Natural killer cell (primary cell): ENCODE measurements at regions not wholly inside any gene's neighbourhood (a gene's known extent, or its start where the extent isn't known, plus 50 kb on each side); places are given as distances from the start of the nearest gene placed in this dataset.

Experiments
- ATAC-seq, 3 donors: fragments of 150-1000 bp in 2 of 3; fragments of 200-7000 bp in 1 of 3; cut with Tn5 transposase; 1 replicate in 1 of 3; 2 replicates in 2 of 3; pipeline ENCODE4 v1.10.0; 2021; ENCODE audit warnings: mild to moderate bottlenecking in 2 of 3, moderate library complexity in 2 of 3
- DNase-seq, 2 donors: peaks; one replicate each; pipeline versions ENCODE4 v3.0.0 to v3.0.0-alpha.2; 2013 to 2021; ENCODE audit warnings: mixed read lengths in 1 of 2
- H3K27ac ChIP-seq: one replicate; pipeline ENCODE4 v1.5.1; 2013; ENCODE audit warnings: mild to moderate bottlenecking, low read length
- H3K27me3 ChIP-seq: one replicate; pipeline ENCODE4 v1.6.1; 2013; ENCODE audit warnings: low read length; ENCODE audit not compliant: control insufficient read depth, insufficient read depth
- H3K36me3 ChIP-seq: one replicate; pipeline ENCODE4 v1.6.1; 2013; ENCODE audit warnings: low read length; ENCODE audit not compliant: control insufficient read depth, insufficient read depth
- H3K4me1 ChIP-seq: one replicate; pipeline ENCODE4 v1.6.1; 2013; ENCODE audit warnings: low read length; ENCODE audit not compliant: control insufficient read depth, insufficient read depth
- H3K4me3 ChIP-seq: one replicate; pipeline ENCODE4 v1.5.1; 2013; ENCODE audit warnings: low read length
- H3K9me3 ChIP-seq: one replicate; pipeline ENCODE4 v1.6.1; 2013; ENCODE audit warnings: low read length; ENCODE audit not compliant: control insufficient read depth, insufficient read depth
- H3K27ac Mint-ChIP-seq, 2 donors: one replicate each; pipeline ENCODE4 v1.8.0; 2022; ENCODE audit warnings: mild to moderate bottlenecking in 2 of 2, mixed read lengths in 2 of 2, moderate library complexity in 1 of 2
- H3K27me3 Mint-ChIP-seq, 2 donors: one replicate each; pipeline ENCODE4 v1.8.0; 2022; ENCODE audit warnings: low read depth in 2 of 2, mixed read lengths in 2 of 2
- H3K36me3 Mint-ChIP-seq: one replicate; pipeline ENCODE4 v1.8.0; 2022; ENCODE audit warnings: mixed read lengths
- H3K4me1 Mint-ChIP-seq, 2 donors: one replicate each; pipeline ENCODE4 v1.8.0; 2022; ENCODE audit warnings: mixed read lengths in 2 of 2
- H3K4me3 Mint-ChIP-seq: one replicate; pipeline ENCODE4 v1.8.0; 2022; ENCODE audit warnings: mild to moderate bottlenecking, moderate library complexity, mixed read lengths
- H3K9me3 Mint-ChIP-seq, 2 donors: one replicate each; pipeline ENCODE4 v1.8.0; 2022; ENCODE audit warnings: mixed read lengths in 2 of 2
- WGBS: methylation state at CpG from one replicate; pipeline ENCODE4 v1.1.7; 2013; ENCODE audit warnings: missing lambda C conversion rate; ENCODE audit not compliant: insufficient coverage; 5-methylcytosine and 5-hydroxymethylcytosine counted together
- intact Hi-C: fragments of 100-400 bp; cut with micrococcal nuclease; formaldehyde crosslinking; loops from one replicate; pipeline ENCODE4 v1.14.2; 2022
- TF ChIP-seq, protein P1 (sequence below): fragments of 200-600 bp; IDR thresholded peaks from one replicate; pipeline ENCODE4 v1.8.0; 2022; ENCODE audit warnings: antibody characterized with exemption

DNA sequence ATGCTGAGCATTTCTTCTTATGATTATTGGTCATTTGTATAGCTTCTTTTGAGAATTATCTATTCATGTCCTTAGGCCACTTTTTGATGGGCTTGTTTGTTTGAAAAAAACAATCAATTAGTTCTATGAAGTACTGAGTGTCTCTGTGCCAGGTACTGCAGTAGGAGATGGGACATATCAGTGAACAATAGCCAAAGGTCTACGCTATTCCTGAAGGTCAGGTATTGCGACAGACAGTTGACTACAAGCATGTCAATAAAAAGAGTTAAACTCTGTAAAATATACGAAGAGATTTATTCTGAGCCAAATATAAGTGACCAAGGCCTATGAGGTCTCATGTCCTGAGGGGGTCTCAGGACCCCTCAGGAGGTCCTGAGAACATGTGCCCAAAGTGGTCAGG is 122.1 kb upstream of the NFE2L3 start:
- TF ChIP-seq, protein P1, sequence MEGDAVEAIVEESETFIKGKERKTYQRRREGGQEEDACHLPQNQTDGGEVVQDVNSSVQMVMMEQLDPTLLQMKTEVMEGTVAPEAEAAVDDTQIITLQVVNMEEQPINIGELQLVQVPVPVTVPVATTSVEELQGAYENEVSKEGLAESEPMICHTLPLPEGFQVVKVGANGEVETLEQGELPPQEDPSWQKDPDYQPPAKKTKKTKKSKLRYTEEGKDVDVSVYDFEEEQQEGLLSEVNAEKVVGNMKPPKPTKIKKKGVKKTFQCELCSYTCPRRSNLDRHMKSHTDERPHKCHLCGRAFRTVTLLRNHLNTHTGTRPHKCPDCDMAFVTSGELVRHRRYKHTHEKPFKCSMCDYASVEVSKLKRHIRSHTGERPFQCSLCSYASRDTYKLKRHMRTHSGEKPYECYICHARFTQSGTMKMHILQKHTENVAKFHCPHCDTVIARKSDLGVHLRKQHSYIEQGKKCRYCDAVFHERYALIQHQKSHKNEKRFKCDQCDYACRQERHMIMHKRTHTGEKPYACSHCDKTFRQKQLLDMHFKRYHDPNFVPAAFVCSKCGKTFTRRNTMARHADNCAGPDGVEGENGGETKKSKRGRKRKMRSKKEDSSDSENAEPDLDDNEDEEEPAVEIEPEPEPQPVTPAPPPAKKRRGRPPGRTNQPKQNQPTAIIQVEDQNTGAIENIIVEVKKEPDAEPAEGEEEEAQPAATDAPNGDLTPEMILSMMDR = no peak
- DNase-seq (no peak), ATAC-seq (no peak)
- intact Hi-C loops = no loop called here
- Histone ChIP-seq H3K4me3 (no peak overlapping the region), H3K27me3 (no peaks in the 10 kb centered on the region), H3K36me3 (no peaks in the 10 kb centered on the region), H3K4me1 (no peaks in the 10 kb centered on the region), H3K27ac (no peak overlapping the region), H3K9me3 (no peaks in the 10 kb centered on the region)
- H3K27ac Mint-ChIP-seq = no peak overlapping the region
- H3K9me3 Mint-ChIP-seq = no peaks in the 10 kb centered on the region
- H3K36me3 Mint-ChIP-seq = no peaks in the 10 kb centered on the region
- peaks cover 27 to 33% of the 10 kb centered on the region in 2 donors for H3K27me3 Mint-ChIP-seq
- WGBS = 96% methylated on average over 3 of the region's 3 CpGs
- H3K4me1 Mint-ChIP-seq = no peaks in the 10 kb centered on the region
- no peak overlapping the region for H3K4me3 Mint-ChIP-seq

DNA sequence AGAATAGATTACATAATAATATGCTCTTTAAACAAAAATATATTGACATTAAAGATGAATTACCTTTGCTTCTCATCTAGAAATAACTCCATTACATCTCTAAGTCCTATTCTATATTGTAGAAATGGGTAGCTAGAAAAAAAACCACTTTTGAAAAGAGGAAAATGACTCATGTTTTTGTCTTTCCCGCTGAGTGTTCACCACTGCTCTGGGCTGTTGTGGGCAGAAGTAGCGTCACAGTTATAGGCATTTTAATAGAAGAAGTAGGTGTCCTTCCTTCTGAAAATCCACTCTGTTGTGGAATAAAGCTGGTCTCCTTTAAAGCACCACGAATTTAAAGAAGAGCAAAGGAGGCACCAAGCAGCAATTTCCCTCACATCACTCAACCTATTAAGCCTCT is 117.6 kb upstream of the NFE2L3 start:
- no peak overlapping the region for H3K4me3 Mint-ChIP-seq
- no peak overlapping the region for H3K27ac ChIP-seq
- H3K27me3 Mint-ChIP-seq = peaks cover 20 to 49% of the 10 kb centered on the region in 2 donors
- no peaks in the 10 kb centered on the region for H3K36me3 Mint-ChIP-seq
- no peaks in the 10 kb centered on the region for H3K9me3 Mint-ChIP-seq
- DNase-seq (no peak), ATAC-seq (no peak)
- peaks cover 2% of the 10 kb centered on the region for H3K27me3 ChIP-seq
- TF ChIP-seq, protein P1 = no peak
- H3K36me3 ChIP-seq = no peaks in the 10 kb centered on the region
- intact Hi-C loops = no loop called here
- no peaks in the 10 kb centered on the region for H3K4me1 Mint-ChIP-seq
- 37% methylated on average over 3 of the region's 3 CpGs for WGBS
- no peaks in the 10 kb centered on the region for H3K9me3 ChIP-seq
- H3K4me3 ChIP-seq = no peak overlapping the region
- no peak overlapping the region for H3K27ac Mint-ChIP-seq
- H3K4me1 ChIP-seq = no peaks in the 10 kb centered on the region

DNA sequence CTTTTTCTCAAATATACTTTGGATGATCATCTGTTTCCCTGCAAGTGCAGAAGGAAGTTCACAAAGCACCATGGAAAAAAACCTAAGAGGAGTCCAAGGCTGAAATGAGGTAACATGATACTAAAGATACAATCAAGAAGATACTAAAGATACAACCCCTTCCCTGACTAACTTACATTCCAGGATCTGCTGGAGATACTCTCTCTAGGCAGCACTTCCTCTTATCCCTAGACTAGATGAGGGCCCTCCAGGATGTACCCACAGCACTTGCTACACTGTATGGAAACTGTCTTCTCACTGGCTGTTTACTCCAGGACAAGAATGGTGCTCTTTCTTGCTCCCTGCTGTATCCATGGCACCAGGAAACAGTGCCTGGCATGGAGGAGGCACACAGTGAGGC is 116.4 kb upstream of the NFE2L3 start:
- H3K4me1 Mint-ChIP-seq = no peaks in the 10 kb centered on the region
- Histone ChIP-seq H3K27ac (no peak overlapping the region), H3K27me3 (peaks cover 5% of the 10 kb centered on the region), H3K36me3 (no peaks in the 10 kb centered on the region), H3K4me3 (no peak overlapping the region), H3K4me1 (no peaks in the 10 kb centered on the region), H3K9me3 (no peaks in the 10 kb centered on the region)
- H3K9me3 Mint-ChIP-seq = no peaks in the 10 kb centered on the region
- intact Hi-C loops = no loop called here
- no peak overlapping the region for H3K4me3 Mint-ChIP-seq
- H3K36me3 Mint-ChIP-seq = no peaks in the 10 kb centered on the region
- ATAC-seq (no peak), DNase-seq (no peak)
- TF ChIP-seq, protein P1 = no peak
- no peak overlapping the region for H3K27ac Mint-ChIP-seq
- peaks cover 23 to 59% of the 10 kb centered on the region in 2 donors for H3K27me3 Mint-ChIP-seq

DNA sequence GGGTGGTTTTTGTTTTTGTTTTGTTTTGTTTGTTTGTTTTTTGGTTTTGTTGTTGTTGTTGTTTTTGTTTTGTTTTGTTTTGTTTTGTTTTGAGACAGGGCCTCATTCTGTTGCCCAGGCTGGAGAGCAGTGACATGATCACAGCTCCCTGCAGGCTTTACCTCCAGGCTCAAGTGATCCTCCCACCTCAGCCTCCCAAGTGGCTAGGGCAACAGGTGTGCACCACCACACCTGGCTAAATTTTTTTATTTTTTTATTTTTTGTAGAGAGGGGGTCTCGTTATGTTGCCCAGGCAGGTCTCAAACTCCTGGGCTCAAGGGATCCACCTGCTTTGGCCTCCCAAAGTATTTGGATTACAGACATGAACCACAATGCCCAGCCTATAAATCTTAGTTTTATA is 115.9 kb upstream of the NFE2L3 start:
- Mint-ChIP-seq H3K27ac (no peak overlapping the region), H3K4me3 (no peak overlapping the region), H3K36me3 (no peaks in the 10 kb centered on the region), H3K27me3 (peaks cover 18 to 59% of the 10 kb centered on the region in 2 donors), H3K9me3 (no peaks in the 10 kb centered on the region), H3K4me1 (no peaks in the 10 kb centered on the region)
- Histone ChIP-seq H3K27ac (no peak overlapping the region), H3K27me3 (peaks cover 5% of the 10 kb centered on the region), H3K36me3 (no peaks in the 10 kb centered on the region), H3K4me3 (no peak overlapping the region), H3K9me3 (no peaks in the 10 kb centered on the region), H3K4me1 (no peaks in the 10 kb centered on the region)
- 100% methylated on average over 1 of the region's 1 CpG for WGBS
- TF ChIP-seq, protein P1 = no peak
- ATAC-seq = no peak
- no peak for DNase-seq
- intact Hi-C loops = no loop called here
